NB4 (cell line): ENCODE measurements at regions not wholly inside any gene's neighbourhood (a gene's known extent, or its start where the extent isn't known, plus 50 kb on each side); places are given as distances from the start of the nearest gene placed in this dataset.

Experiments used
- DNase-seq: peaks from one replicate; pipeline ENCODE4 v3.0.0; 2010; ENCODE audit warnings: low read depth
- H3K4me3 ChIP-seq: one replicate; pipeline ENCODE4 v1.5.1; 2011; ENCODE audit warnings: mild to moderate bottlenecking, low read depth, low read length, moderate library complexity
- MAX ChIP-seq: IDR thresholded peaks from 2 replicates; pipeline ENCODE4 v1.6.1; 2011; ENCODE audit warnings: low read depth, low read length
- MYC ChIP-seq: IDR thresholded peaks from 2 replicates; pipeline ENCODE4 v1.6.1; 2011; ENCODE audit warnings: low read depth, low read length
- POLR2A ChIP-seq: IDR thresholded peaks from 2 replicates; pipeline ENCODE4 v1.6.1; 2011; ENCODE audit warnings: mild to moderate bottlenecking; ENCODE audit not compliant: insufficient read length; ENCODE audit errors: extremely low read depth
- TF ChIP-seq, protein P1 (sequence below): IDR thresholded peaks from one replicate; pipeline ENCODE4 v1.5.1; 2012; ENCODE audit warnings: low read depth, low read length

GRCh38 chr3:175895731-175896130, 1036.6 kb downstream of the NAALADL2 start:
- no peak overlapping the region for H3K4me3 ChIP-seq
- DNase-seq, result no peak
- no peak for TF ChIP-seq MAX
- TF ChIP-seq MYC, result no peak
- TF ChIP-seq, protein P1, sequence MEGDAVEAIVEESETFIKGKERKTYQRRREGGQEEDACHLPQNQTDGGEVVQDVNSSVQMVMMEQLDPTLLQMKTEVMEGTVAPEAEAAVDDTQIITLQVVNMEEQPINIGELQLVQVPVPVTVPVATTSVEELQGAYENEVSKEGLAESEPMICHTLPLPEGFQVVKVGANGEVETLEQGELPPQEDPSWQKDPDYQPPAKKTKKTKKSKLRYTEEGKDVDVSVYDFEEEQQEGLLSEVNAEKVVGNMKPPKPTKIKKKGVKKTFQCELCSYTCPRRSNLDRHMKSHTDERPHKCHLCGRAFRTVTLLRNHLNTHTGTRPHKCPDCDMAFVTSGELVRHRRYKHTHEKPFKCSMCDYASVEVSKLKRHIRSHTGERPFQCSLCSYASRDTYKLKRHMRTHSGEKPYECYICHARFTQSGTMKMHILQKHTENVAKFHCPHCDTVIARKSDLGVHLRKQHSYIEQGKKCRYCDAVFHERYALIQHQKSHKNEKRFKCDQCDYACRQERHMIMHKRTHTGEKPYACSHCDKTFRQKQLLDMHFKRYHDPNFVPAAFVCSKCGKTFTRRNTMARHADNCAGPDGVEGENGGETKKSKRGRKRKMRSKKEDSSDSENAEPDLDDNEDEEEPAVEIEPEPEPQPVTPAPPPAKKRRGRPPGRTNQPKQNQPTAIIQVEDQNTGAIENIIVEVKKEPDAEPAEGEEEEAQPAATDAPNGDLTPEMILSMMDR, result no peak
- TF ChIP-seq POLR2A, result no peak

DNA sequence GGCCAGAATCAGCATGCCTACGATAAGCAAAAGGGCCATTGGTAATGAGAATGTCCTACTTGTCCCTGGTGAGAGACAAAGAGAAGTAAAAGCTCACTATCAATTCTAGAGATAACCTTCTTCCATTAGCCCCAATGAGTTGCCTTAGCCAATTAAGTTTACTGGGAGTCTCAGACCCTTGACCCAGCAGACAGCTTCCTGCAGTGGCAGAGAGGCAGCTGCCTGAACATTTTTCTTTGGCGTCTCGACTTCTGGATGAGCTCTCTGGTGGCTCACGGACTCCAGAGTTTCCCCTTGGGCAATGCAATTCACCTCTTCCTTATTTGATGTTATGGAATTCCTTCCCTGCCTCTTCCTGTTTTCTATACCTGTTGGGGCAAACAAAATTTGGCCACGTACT, 1034.4 kb downstream of the NAALADL2 start:
- H3K4me3 ChIP-seq, result no peak overlapping the region
- no peak for TF ChIP-seq MYC
- TF ChIP-seq, protein P1, result no peak
- no peak for TF ChIP-seq POLR2A
- no peak for TF ChIP-seq MAX
- no peak for DNase-seq

DNA sequence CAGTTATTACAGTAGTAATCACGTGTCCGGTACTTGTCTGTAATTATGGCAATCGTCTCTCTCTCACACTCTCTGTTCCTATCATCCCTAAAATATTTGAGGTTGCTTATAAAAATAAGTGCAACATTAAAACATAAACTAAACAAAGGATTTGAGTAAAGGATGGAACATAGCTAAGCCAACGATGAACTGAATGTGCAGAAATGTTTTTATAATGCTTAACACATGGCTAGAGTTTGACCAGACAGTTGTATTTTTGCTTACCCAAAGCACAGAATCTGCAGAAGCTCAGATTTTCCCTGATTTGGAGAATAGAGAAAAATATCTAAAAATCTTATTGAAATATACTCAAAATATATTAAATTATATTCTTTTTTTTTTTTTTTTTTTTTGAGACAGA, 1030.9 kb downstream of the NAALADL2 start:
- no peak for DNase-seq

DNA sequence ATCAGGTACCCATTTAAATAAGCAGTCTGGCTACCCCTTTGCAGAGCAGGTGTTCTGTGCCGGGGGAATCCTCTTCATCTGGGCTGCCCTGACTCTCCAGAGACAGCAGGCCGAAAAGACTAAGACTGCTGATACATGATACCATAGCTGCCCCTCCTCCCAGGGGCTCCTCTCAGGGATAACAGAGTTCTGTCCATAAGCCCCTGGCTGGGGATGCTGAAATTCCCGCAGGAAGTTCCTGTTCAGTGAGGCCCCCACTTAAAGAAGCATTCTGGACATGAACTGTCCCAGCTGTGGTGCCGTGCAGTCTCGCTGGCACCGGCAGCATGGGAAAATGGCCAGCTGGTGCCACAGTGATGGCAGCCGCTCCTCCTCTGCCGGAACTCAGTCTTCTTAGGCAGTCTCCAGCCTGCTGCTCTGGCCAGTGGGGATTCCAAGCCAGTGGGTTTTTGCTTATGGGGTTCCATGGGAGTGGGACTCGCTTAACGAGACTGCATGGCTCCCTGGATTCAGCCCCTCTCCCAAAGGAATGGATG, 1026.2 kb downstream of the NAALADL2 start:
- no peak overlapping the region for H3K4me3 ChIP-seq
- TF ChIP-seq MYC (no peak), POLR2A (no peak), MAX (no peak)
- TF ChIP-seq, protein P1, result no peak
- no peak for DNase-seq

More for the DNA sequence above, 1030.9 kb downstream of the NAALADL2 start:
- TF ChIP-seq, protein P1, result no peak
- TF ChIP-seq MAX (no peak), MYC (no peak), POLR2A (no peak)
- H3K4me3 ChIP-seq, result no peak overlapping the region

- DNase-seq, result no peak
- TF ChIP-seq MAX (no peak), MYC (no peak), POLR2A (no peak)
- H3K4me3 ChIP-seq, result no peak overlapping the region
These were observed 1020.3 kb downstream of the NAALADL2 start for GRCh38 chr3:175879417-175879816.

DNA sequence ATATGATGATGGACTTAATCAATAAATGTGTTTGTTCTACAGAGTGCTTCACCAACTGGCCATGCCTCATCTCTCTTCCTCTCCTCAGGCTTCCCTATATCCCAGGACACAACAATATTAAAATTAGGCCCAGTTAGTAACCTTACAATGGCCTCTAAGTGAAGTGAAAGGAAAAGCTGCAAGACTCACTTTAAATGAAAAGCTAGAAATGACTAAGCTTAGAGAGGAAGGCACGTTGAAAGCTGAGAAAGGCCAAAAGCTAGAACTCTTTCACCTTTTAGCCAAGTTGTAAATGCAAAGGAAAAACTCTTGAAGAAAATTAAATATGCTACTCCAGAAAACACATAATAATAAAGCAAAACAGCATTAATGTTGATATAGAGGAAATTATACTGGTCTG, 1010.3 kb downstream of the NAALADL2 start:
- H3K4me3 ChIP-seq, result no peak overlapping the region
- TF ChIP-seq POLR2A (no peak), MAX (no peak), MYC (no peak)
- TF ChIP-seq, protein P1, result no peak
- no peak for DNase-seq
